Loucy (cell line): ENCODE measurements at regions not wholly inside any gene's neighbourhood (a gene's known extent, or its start where the extent isn't known, plus 50 kb on each side); places are given as distances from the start of the nearest gene placed in this dataset.

Experiments used
- H2AFZ ChIP-seq: fragments of 200-600 bp; sonication (generic); 2 replicates; pipeline ENCODE4 v1.6.0; 2016; ENCODE audit warnings: antibody characterized with exemption, mild to moderate bottlenecking, low read length, moderate library complexity
- H3F3A ChIP-seq: fragments of 200-600 bp; 2 replicates; pipeline ENCODE4 v1.6.0; 2016; ENCODE audit warnings: antibody characterized with exemption, low read depth, mild to moderate bottlenecking
- H3K27me3 ChIP-seq: fragments of 200-600 bp; sonication (generic); 2 replicates; pipeline ENCODE4 v1.6.1; 2014; ENCODE audit warnings: low read length, mild to moderate bottlenecking; ENCODE audit not compliant: insufficient read depth, poor library complexity, severe bottlenecking
- H3K36me3 ChIP-seq: fragments of 200-600 bp; sonication (generic); 2 replicates; pipeline ENCODE4 v1.6.1; 2016; ENCODE audit warnings: low read length; ENCODE audit not compliant: insufficient read depth
- H3K4me1 ChIP-seq: fragments of 200-600 bp; sonication (generic); 2 replicates; pipeline ENCODE4 v1.5.1; 2014; ENCODE audit warnings: low read length, mild to moderate bottlenecking; ENCODE audit not compliant: insufficient read depth, poor library complexity, severe bottlenecking
- H3K4me2 ChIP-seq: fragments of 200-600 bp; sonication (generic); 2 replicates; pipeline ENCODE4 v1.6.0; 2014; ENCODE audit warnings: antibody characterized with exemption, low read length, low read depth, mild to moderate bottlenecking; ENCODE audit not compliant: poor library complexity, severe bottlenecking
- H3K4me3 ChIP-seq: fragments of 200-600 bp; sonication (generic); 2 replicates; pipeline ENCODE4 v1.5.1; 2014; ENCODE audit warnings: low read length, mild to moderate bottlenecking, mixed read lengths; ENCODE audit not compliant: poor library complexity, severe bottlenecking
- H3K79me2 ChIP-seq: fragments of 200-600 bp; sonication (generic); 2 replicates; pipeline ENCODE4 v1.6.1; 2014; ENCODE audit warnings: low read length; ENCODE audit not compliant: insufficient read depth
- H3K9ac ChIP-seq: fragments of 200-600 bp; sonication (generic); 2 replicates; pipeline ENCODE4 v1.6.0; 2014; ENCODE audit warnings: mild to moderate bottlenecking, low read depth, low read length, moderate library complexity; ENCODE audit not compliant: poor library complexity, severe bottlenecking
- H3K9me2 ChIP-seq: fragments of 200-600 bp; sonication (generic); replicated peaks from 2 replicates; pipeline ENCODE4 v1.6.1; 2016; ENCODE audit warnings: low read depth, low read length, mixed read lengths
- H3K9me3 ChIP-seq: fragments of 200-600 bp; sonication (generic); 2 replicates; pipeline ENCODE4 v1.6.1; 2014; ENCODE audit warnings: mild to moderate bottlenecking, antibody characterized with exemption, low read length, low read depth; ENCODE audit not compliant: insufficient read depth
- H4K20me1 ChIP-seq: fragments of 200-600 bp; sonication (generic); 2 replicates; pipeline ENCODE4 v1.6.0; 2014; ENCODE audit warnings: antibody characterized with exemption, low read length, mild to moderate bottlenecking; ENCODE audit not compliant: insufficient read depth, poor library complexity, severe bottlenecking
- CTCF ChIP-seq: fragments of 200-600 bp; sonication (generic); conservative IDR thresholded peaks from 2 replicates; pipeline ENCODE4 v1.5.1; 2014; ENCODE audit warnings: mild to moderate bottlenecking, antibody characterized with exemption, low read length
- EZH2phosphoT487 ChIP-seq: fragments of 200-600 bp; IDR thresholded peaks from 2 replicates; pipeline ENCODE4 v1.6.1; 2018; ENCODE audit warnings: antibody characterized with exemption, mild to moderate bottlenecking, moderate library complexity, borderline replicate concordance

GRCh38 chr2:59922450-59922849, 631.0 kb downstream of the BCL11A start:
- no peaks in the 10 kb centered on the region for H3K9me2 ChIP-seq
- no peak overlapping the region for H3K9ac ChIP-seq
- H3K79me2 ChIP-seq: no peaks in the 10 kb centered on the region
- H3K4me1 ChIP-seq: peaks cover 16% of the 10 kb centered on the region
- H3K27me3 ChIP-seq: no peaks in the 10 kb centered on the region
- no peaks in the 10 kb centered on the region for H3K9me3 ChIP-seq
- no peaks in the 10 kb centered on the region for H4K20me1 ChIP-seq
- H3K4me2 ChIP-seq: no peak overlapping the region
- H3K4me3 ChIP-seq: no peak overlapping the region
- H3K36me3 ChIP-seq: no peaks in the 10 kb centered on the region
- H3F3A ChIP-seq: no peaks in the 10 kb centered on the region
- no peak overlapping the region for H2AFZ ChIP-seq
- TF ChIP-seq CTCF: no peak
- no peak for TF ChIP-seq EZH2phosphoT487

- Histone ChIP-seq H3K9me2 (no peaks in the 10 kb centered on the region), H3K9me3 (no peaks in the 10 kb centered on the region), H2AFZ (no peak overlapping the region), H3K36me3 (no peaks in the 10 kb centered on the region), H3K4me1 (peaks cover 16% of the 10 kb centered on the region), H4K20me1 (no peaks in the 10 kb centered on the region), H3K79me2 (no peaks in the 10 kb centered on the region), H3F3A (no peaks in the 10 kb centered on the region), H3K9ac (no peak overlapping the region), H3K4me2 (no peak overlapping the region), H3K4me3 (no peak overlapping the region), H3K27me3 (no peaks in the 10 kb centered on the region)
- TF ChIP-seq EZH2phosphoT487: no peak
These were observed 631.7 kb downstream of the BCL11A start for GRCh38 chr2:59921743-59922142.

GRCh38 chr2:59920961-59921360, 632.5 kb downstream of the BCL11A start:
- Histone ChIP-seq H3K4me1 (peaks cover 16% of the 10 kb centered on the region), H3K9me2 (no peaks in the 10 kb centered on the region), H3K4me3 (no peak overlapping the region), H3K27me3 (no peaks in the 10 kb centered on the region), H3F3A (no peaks in the 10 kb centered on the region), H3K9ac (no peak overlapping the region), H3K9me3 (no peaks in the 10 kb centered on the region), H3K79me2 (no peaks in the 10 kb centered on the region), H3K36me3 (no peaks in the 10 kb centered on the region), H4K20me1 (no peaks in the 10 kb centered on the region), H3K4me2 (no peak overlapping the region), H2AFZ (no peak overlapping the region)
- TF ChIP-seq CTCF (no peak), EZH2phosphoT487 (no peak)

GRCh38 chr2:59920307-59920706, 633.1 kb downstream of the BCL11A start:
- Histone ChIP-seq H2AFZ (no peak overlapping the region), H3K4me2 (no peak overlapping the region), H3K9me2 (no peaks in the 10 kb centered on the region), H4K20me1 (no peaks in the 10 kb centered on the region), H3K4me3 (no peak overlapping the region), H3K27me3 (no peaks in the 10 kb centered on the region), H3K4me1 (peaks cover 16% of the 10 kb centered on the region), H3K36me3 (no peaks in the 10 kb centered on the region), H3K9me3 (no peaks in the 10 kb centered on the region), H3K9ac (no peak overlapping the region), H3K79me2 (no peaks in the 10 kb centered on the region), H3F3A (no peaks in the 10 kb centered on the region)
- TF ChIP-seq CTCF (no peak), EZH2phosphoT487 (no peak)
